ENCODE measurements at regions not wholly inside any gene's neighbourhood (a gene's known extent, or its start where the extent isn't known, plus 50 kb on each side); places are given as distances from the start of the nearest gene placed in this dataset.

DNA sequence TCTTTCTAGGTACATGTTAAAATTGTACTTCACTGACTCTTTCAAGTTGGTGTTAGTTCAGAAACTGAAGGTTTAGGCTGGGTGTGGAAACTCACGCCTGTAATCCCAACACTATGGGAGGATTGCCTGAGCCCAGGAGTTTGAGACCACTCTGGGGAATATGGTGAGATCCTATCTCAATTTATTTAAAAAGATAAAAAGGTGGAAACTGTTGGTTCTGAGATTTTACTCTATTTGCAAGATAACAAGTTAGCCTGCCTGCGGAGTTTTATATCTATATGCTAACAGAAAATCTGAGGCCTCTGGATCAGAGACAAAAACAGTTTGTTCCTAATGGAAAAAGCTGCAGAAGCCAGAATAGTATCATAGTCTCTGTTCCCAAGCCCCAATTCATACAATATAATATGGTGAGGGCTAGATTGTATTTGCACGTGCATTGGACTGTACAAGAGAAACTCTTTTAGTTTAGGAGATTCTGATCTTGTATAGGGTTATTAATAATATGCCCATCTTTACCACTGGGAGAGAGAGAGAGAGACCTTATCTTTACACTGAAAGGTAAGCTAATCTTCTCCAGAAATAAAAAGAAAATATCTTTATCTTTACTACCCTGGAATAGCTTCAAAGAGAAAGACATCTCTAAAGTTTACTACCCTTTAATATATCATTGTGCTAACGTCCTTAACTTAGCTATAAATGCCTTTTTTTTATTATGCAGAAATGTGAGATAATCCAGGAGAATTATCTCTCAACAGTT, 1267.6 kb downstream of the OTOL1 start:
- H3K9me3 ChIP-seq, result no peaks in the 10 kb centered on the region
- no peaks in the 10 kb centered on the region for H3K36me3 ChIP-seq
- H3K27ac ChIP-seq, result no peak overlapping the region
- DNase-seq, result no peak
- intact Hi-C loops (cut with DNase I), result no loop called here
- H3K4me1 ChIP-seq, result no peaks in the 10 kb centered on the region
- H3K27me3 ChIP-seq, result no peaks in the 10 kb centered on the region
- TF ChIP-seq, protein P1, sequence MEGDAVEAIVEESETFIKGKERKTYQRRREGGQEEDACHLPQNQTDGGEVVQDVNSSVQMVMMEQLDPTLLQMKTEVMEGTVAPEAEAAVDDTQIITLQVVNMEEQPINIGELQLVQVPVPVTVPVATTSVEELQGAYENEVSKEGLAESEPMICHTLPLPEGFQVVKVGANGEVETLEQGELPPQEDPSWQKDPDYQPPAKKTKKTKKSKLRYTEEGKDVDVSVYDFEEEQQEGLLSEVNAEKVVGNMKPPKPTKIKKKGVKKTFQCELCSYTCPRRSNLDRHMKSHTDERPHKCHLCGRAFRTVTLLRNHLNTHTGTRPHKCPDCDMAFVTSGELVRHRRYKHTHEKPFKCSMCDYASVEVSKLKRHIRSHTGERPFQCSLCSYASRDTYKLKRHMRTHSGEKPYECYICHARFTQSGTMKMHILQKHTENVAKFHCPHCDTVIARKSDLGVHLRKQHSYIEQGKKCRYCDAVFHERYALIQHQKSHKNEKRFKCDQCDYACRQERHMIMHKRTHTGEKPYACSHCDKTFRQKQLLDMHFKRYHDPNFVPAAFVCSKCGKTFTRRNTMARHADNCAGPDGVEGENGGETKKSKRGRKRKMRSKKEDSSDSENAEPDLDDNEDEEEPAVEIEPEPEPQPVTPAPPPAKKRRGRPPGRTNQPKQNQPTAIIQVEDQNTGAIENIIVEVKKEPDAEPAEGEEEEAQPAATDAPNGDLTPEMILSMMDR (IDR thresholded peaks at IDR 0.05), result no peak
- TF ChIP-seq POLR2A (IDR thresholded peaks at IDR 0.05), result no peak
- 34% methylated on average over 4 of the region's 4 CpGs for WGBS (ENCODE audit: insufficient coverage, low coverage, low lambda C conversion rate, missing lambda C conversion rate)
- ATAC-seq, result no peak
- H3K4me3 ChIP-seq, result no peak overlapping the region

DNA sequence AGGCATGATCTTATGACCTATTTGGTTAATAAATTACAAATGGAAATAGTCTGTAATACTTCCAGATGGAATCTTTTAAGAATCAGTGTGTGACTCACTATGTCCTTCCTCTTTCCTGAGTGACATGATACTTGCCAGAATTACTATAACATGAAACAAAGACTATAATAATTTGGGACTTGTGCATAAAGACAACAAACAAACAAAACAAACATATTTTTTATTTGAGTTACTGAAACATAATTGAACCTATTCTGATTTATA, 1268.1 kb downstream of the OTOL1 start:
- Histone ChIP-seq H3K9me3 (no peaks in the 10 kb centered on the region), H3K36me3 (no peaks in the 10 kb centered on the region), H3K4me1 (no peaks in the 10 kb centered on the region), H3K27ac (no peak overlapping the region), H3K4me3 (no peak overlapping the region), H3K27me3 (no peaks in the 10 kb centered on the region)
- no peak for ATAC-seq
- intact Hi-C loops (cut with DNase I), result no loop called here
- no peak for TF ChIP-seq POLR2A (IDR thresholded peaks at IDR 0.05)
- TF ChIP-seq, protein P1 (IDR thresholded peaks at IDR 0.05), result no peak
- no peak for DNase-seq

DNA sequence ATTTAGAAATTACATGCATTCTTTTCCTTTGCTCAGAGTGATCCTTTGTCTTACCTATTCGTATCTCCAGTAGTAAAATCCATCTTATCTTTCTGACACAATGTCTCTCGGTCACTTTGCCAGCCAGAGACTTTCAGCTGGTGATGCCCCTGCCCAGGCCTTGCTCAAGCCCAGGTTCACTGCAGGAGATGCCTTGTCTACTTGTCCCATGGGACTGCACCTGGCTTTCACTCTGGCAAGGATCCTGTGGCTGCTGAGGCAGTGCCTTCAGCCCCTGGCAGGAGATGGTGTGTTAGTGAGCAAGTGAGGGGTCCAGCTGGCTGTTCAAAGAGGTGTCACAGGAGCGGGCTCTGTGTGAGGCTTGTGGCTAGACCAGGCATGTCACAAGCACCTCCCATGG, 1268.9 kb downstream of the OTOL1 start:
- H3K4me3 ChIP-seq, result no peak overlapping the region
- intact Hi-C loops (cut with DNase I), result no loop called here
- H3K36me3 ChIP-seq, result no peaks in the 10 kb centered on the region
- no peak for DNase-seq
- H3K9me3 ChIP-seq, result no peaks in the 10 kb centered on the region
- no peaks in the 10 kb centered on the region for H3K27me3 ChIP-seq
- H3K4me1 ChIP-seq, result no peaks in the 10 kb centered on the region
- WGBS (ENCODE audit: insufficient coverage, low coverage, low lambda C conversion rate, missing lambda C conversion rate), result 31% methylated on average over 2 of the region's 3 CpGs
- no peak for ATAC-seq
- H3K27ac ChIP-seq, result no peak overlapping the region
- TF ChIP-seq, protein P1 (IDR thresholded peaks at IDR 0.05), result no peak
- TF ChIP-seq POLR2A (IDR thresholded peaks at IDR 0.05), result no peak

DNA sequence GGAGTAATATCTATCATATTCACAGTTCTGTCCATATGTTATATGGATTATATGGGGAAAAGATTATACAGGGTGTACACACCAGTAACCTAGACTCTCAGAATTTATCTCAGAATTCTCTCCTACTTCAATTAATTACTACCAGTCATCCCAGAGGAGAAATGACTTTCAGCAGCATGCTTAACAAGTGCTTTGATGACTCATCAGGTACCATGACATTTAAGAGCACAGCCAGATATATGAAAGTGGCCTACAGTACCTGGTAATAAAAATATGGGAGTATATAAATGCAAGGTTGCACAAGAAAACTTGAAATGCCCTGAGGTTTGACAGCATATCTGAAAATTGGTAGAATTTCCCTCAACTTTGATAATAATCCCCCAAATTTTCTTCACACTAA, 1273.0 kb downstream of the OTOL1 start:
- Histone ChIP-seq H3K4me3 (no peak overlapping the region), H3K4me1 (no peaks in the 10 kb centered on the region), H3K36me3 (no peaks in the 10 kb centered on the region), H3K27ac (no peak overlapping the region), H3K9me3 (no peaks in the 10 kb centered on the region), H3K27me3 (no peaks in the 10 kb centered on the region)
- TF ChIP-seq, protein P1 (IDR thresholded peaks at IDR 0.05), result no peak
- no peak for TF ChIP-seq POLR2A (IDR thresholded peaks at IDR 0.05)
- ATAC-seq, result no peak
- DNase-seq, result no peak
- intact Hi-C loops (cut with DNase I), result no loop called here

DNA sequence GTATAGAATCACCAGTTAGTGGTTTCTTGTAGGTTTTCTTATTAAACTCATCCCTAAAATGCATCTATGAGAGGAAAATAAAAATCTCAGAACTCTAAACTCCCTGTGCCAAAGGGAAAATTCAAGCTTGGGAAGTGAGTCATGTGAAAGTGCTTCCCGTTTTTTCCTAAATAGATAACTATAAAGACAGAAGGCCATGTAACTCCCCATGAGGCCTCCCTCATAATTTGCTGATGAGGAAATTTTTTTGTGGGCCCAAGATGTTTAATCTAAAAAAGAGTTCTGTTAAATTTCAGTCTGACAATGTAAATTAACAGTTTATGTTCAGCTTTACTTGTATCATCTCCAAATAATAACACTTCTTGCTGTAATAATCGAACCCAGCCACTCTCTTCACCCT, 1273.9 kb downstream of the OTOL1 start:
- Histone ChIP-seq H3K9me3 (no peaks in the 10 kb centered on the region), H3K4me3 (no peak overlapping the region), H3K36me3 (no peaks in the 10 kb centered on the region), H3K4me1 (no peaks in the 10 kb centered on the region), H3K27ac (no peak overlapping the region), H3K27me3 (no peaks in the 10 kb centered on the region)
- 20% methylated on average over 2 of the region's 2 CpGs for WGBS (ENCODE audit: insufficient coverage, low coverage, low lambda C conversion rate, missing lambda C conversion rate)
- no peak for DNase-seq
- no peak for ATAC-seq
- intact Hi-C loops (cut with DNase I), result no loop called here
- TF ChIP-seq, protein P1 (IDR thresholded peaks at IDR 0.05), result no peak
- TF ChIP-seq POLR2A (IDR thresholded peaks at IDR 0.05), result no peak
